Memory B cell (primary cell): ENCODE measurements at regions not wholly inside any gene's neighbourhood (a gene's known extent, or its start where the extent isn't known, plus 50 kb on each side); places are given as distances from the start of the nearest gene placed in this dataset.

ENCODE experiments used
- ATAC-seq: fragments of 150-1000 bp; cut with Tn5 transposase; 2 replicates; pipeline ENCODE4 v1.10.0; 2021; ENCODE audit warnings: low read depth, mild to moderate bottlenecking, moderate library complexity
- DNase-seq, 2 donors: peaks; one replicate each; pipeline ENCODE4 v3.0.0; 2022; ENCODE audit warnings: low spot score in 2 of 2
- H3K27ac Mint-ChIP-seq: one replicate; pipeline ENCODE4 v1.8.0; 2022; ENCODE audit warnings: mild to moderate bottlenecking, moderate library complexity, mixed read lengths
- H3K27me3 Mint-ChIP-seq: one replicate; pipeline ENCODE4 v1.8.0; 2022; ENCODE audit warnings: mixed read lengths
- H3K36me3 Mint-ChIP-seq: one replicate; pipeline ENCODE4 v1.8.0; 2022; ENCODE audit warnings: mild to moderate bottlenecking, mixed read lengths
- H3K4me1 Mint-ChIP-seq: one replicate; pipeline ENCODE4 v1.8.0; 2022; ENCODE audit warnings: mixed read lengths
- H3K4me3 Mint-ChIP-seq: one replicate; pipeline ENCODE4 v1.8.0; 2022; ENCODE audit warnings: mild to moderate bottlenecking, moderate library complexity, mixed read lengths
- H3K9me3 Mint-ChIP-seq: one replicate; pipeline ENCODE4 v1.8.0; 2022; ENCODE audit warnings: mixed read lengths

- no peak overlapping the region for H3K27ac Mint-ChIP-seq
- peaks cover 2% of the 10 kb centered on the region for H3K9me3 Mint-ChIP-seq
- H3K4me1 Mint-ChIP-seq, result no peaks in the 10 kb centered on the region
- H3K36me3 Mint-ChIP-seq, result no peaks in the 10 kb centered on the region
- H3K4me3 Mint-ChIP-seq, result no peak overlapping the region
- no peak for ATAC-seq
- DNase-seq, result no peak
- H3K27me3 Mint-ChIP-seq, result peaks cover 9% of the 10 kb centered on the region
These were observed 679.0 kb upstream of the RAB6C start for GRCh38 chr2:129300456-129300855.

GRCh38 chr2:129301431-129301913 is 678.0 kb upstream of the RAB6C start:
- H3K9me3 Mint-ChIP-seq, result peaks cover 2% of the 10 kb centered on the region
- DNase-seq, result no peak

GRCh38 chr2:129302106-129302505 is 677.4 kb upstream of the RAB6C start:
- H3K27me3 Mint-ChIP-seq, result peaks cover 9% of the 10 kb centered on the region
- no peaks in the 10 kb centered on the region for H3K4me1 Mint-ChIP-seq
- no peak overlapping the region for H3K4me3 Mint-ChIP-seq
- ATAC-seq (no peak), DNase-seq (no peak)
- no peaks in the 10 kb centered on the region for H3K36me3 Mint-ChIP-seq
- H3K27ac Mint-ChIP-seq, result no peak overlapping the region
- peaks cover 2% of the 10 kb centered on the region for H3K9me3 Mint-ChIP-seq

More at GRCh38 chr2:129301431-129301913, 678.0 kb upstream of the RAB6C start:
- no peak overlapping the region for H3K27ac Mint-ChIP-seq
- no peak overlapping the region for H3K4me3 Mint-ChIP-seq
- no peaks in the 10 kb centered on the region for H3K36me3 Mint-ChIP-seq
- peaks cover 9% of the 10 kb centered on the region for H3K27me3 Mint-ChIP-seq
- no peak for ATAC-seq
- H3K4me1 Mint-ChIP-seq, result no peaks in the 10 kb centered on the region

- DNase-seq (no peak), ATAC-seq (no peak)
- H3K36me3 Mint-ChIP-seq, result no peaks in the 10 kb centered on the region
- H3K27ac Mint-ChIP-seq, result no peak overlapping the region
- H3K4me3 Mint-ChIP-seq, result no peak overlapping the region
- H3K27me3 Mint-ChIP-seq, result peaks cover 9% of the 10 kb centered on the region
- no peaks in the 10 kb centered on the region for H3K4me1 Mint-ChIP-seq
- peaks cover 2% of the 10 kb centered on the region for H3K9me3 Mint-ChIP-seq
These were observed 676.8 kb upstream of the RAB6C start for GRCh38 chr2:129302561-129303183.

- no peaks in the 10 kb centered on the region for H3K27me3 Mint-ChIP-seq
- H3K9me3 Mint-ChIP-seq, result no peaks in the 10 kb centered on the region
- no peak overlapping the region for H3K27ac Mint-ChIP-seq
- H3K36me3 Mint-ChIP-seq, result no peaks in the 10 kb centered on the region
- ATAC-seq, result no peak
- H3K4me1 Mint-ChIP-seq, result no peaks in the 10 kb centered on the region
- no peak overlapping the region for H3K4me3 Mint-ChIP-seq
- no peak for DNase-seq
These were observed 665.3 kb upstream of the RAB6C start for GRCh38 chr2:129314120-129314519.

GRCh38 chr2:129318581-129319421 is 660.7 kb upstream of the RAB6C start:
- Mint-ChIP-seq H3K4me3 (no peak overlapping the region), H3K36me3 (no peaks in the 10 kb centered on the region), H3K27me3 (peaks cover 2% of the 10 kb centered on the region), H3K27ac (no peak overlapping the region), H3K4me1 (no peaks in the 10 kb centered on the region), H3K9me3 (no peaks in the 10 kb centered on the region)
- DNase-seq (no peak), ATAC-seq (no peak)

- Mint-ChIP-seq H3K36me3 (no peaks in the 10 kb centered on the region), H3K27ac (no peak overlapping the region)
These were observed 660.1 kb upstream of the RAB6C start for GRCh38 chr2:129319422-129319717.

GRCh38 chr2:129320288-129320687 is 659.2 kb upstream of the RAB6C start:
- H3K4me1 Mint-ChIP-seq, result no peaks in the 10 kb centered on the region
- H3K36me3 Mint-ChIP-seq, result no peaks in the 10 kb centered on the region
- no peak for DNase-seq
- no peak for ATAC-seq
- H3K27me3 Mint-ChIP-seq, result peaks cover 5% of the 10 kb centered on the region
- H3K4me3 Mint-ChIP-seq, result no peak overlapping the region
- H3K27ac Mint-ChIP-seq, result no peak overlapping the region
- H3K9me3 Mint-ChIP-seq, result no peaks in the 10 kb centered on the region

More at GRCh38 chr2:129319422-129319717, 660.1 kb upstream of the RAB6C start:
- H3K4me1 Mint-ChIP-seq, result no peaks in the 10 kb centered on the region
- H3K9me3 Mint-ChIP-seq, result no peaks in the 10 kb centered on the region
- peaks cover 2% of the 10 kb centered on the region for H3K27me3 Mint-ChIP-seq
- no peak overlapping the region for H3K4me3 Mint-ChIP-seq
- DNase-seq (no peak), ATAC-seq (no peak)

GRCh38 chr2:129324349-129324748 is 655.1 kb upstream of the RAB6C start:
- Mint-ChIP-seq H3K27me3 (peaks cover 5% of the 10 kb centered on the region), H3K36me3 (no peaks in the 10 kb centered on the region), H3K4me1 (no peaks in the 10 kb centered on the region), H3K27ac (no peak overlapping the region), H3K9me3 (peaks cover 2% of the 10 kb centered on the region), H3K4me3 (no peak overlapping the region)
- ATAC-seq (no peak), DNase-seq (no peak)

GRCh38 chr2:129325151-129325550 is 654.3 kb upstream of the RAB6C start:
- Mint-ChIP-seq H3K4me3 (no peak overlapping the region), H3K4me1 (no peaks in the 10 kb centered on the region), H3K9me3 (peaks cover 2% of the 10 kb centered on the region), H3K27me3 (peaks cover 5% of the 10 kb centered on the region), H3K27ac (no peak overlapping the region), H3K36me3 (no peaks in the 10 kb centered on the region)
- DNase-seq, result no peak
- ATAC-seq, result no peak

GRCh38 chr2:129329574-129329973 is 649.9 kb upstream of the RAB6C start:
- ATAC-seq, result no peak
- Mint-ChIP-seq H3K4me3 (no peak overlapping the region), H3K4me1 (no peaks in the 10 kb centered on the region), H3K27me3 (peaks cover 1% of the 10 kb centered on the region), H3K36me3 (no peaks in the 10 kb centered on the region), H3K27ac (no peak overlapping the region), H3K9me3 (peaks cover 2% of the 10 kb centered on the region)
- no peak for DNase-seq

GRCh38 chr2:129330504-129330903 is 649.0 kb upstream of the RAB6C start:
- Mint-ChIP-seq H3K4me3 (no peak overlapping the region), H3K4me1 (no peaks in the 10 kb centered on the region), H3K9me3 (peaks cover 2% of the 10 kb centered on the region), H3K27me3 (no peaks in the 10 kb centered on the region), H3K36me3 (no peaks in the 10 kb centered on the region), H3K27ac (no peak overlapping the region)
- no peak for DNase-seq
- ATAC-seq, result no peak

- Mint-ChIP-seq H3K36me3 (peaks cover 2% of the 10 kb centered on the region), H3K9me3 (peaks cover 7% of the 10 kb centered on the region), H3K27me3 (no peaks in the 10 kb centered on the region), H3K4me1 (no peaks in the 10 kb centered on the region), H3K27ac (no peak overlapping the region), H3K4me3 (no peak overlapping the region)
- ATAC-seq, result no peak
- no peak for DNase-seq
These were observed 647.8 kb upstream of the RAB6C start for GRCh38 chr2:129331638-129332037.

GRCh38 chr2:129334128-129334527 is 645.3 kb upstream of the RAB6C start:
- no peaks in the 10 kb centered on the region for H3K27me3 Mint-ChIP-seq

More at GRCh38 chr2:129334128-129334527, 645.3 kb upstream of the RAB6C start:
- Mint-ChIP-seq H3K4me1 (no peaks in the 10 kb centered on the region), H3K36me3 (peaks cover 2% of the 10 kb centered on the region), H3K9me3 (peaks cover 5% of the 10 kb centered on the region), H3K27ac (no peak overlapping the region), H3K4me3 (no peak overlapping the region)
- ATAC-seq (no peak), DNase-seq (no peak)
